ENCODE measurements at regions not wholly inside any gene's neighbourhood (a gene's known extent, or its start where the extent isn't known, plus 50 kb on each side); places are given as distances from the start of the nearest gene placed in this dataset.

- TF ChIP-seq, protein P1, sequence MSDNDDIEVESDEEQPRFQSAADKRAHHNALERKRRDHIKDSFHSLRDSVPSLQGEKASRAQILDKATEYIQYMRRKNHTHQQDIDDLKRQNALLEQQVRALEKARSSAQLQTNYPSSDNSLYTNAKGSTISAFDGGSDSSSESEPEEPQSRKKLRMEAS (IDR thresholded peaks at IDR 0.05), result no peak
- TF ChIP-seq, protein P2, sequence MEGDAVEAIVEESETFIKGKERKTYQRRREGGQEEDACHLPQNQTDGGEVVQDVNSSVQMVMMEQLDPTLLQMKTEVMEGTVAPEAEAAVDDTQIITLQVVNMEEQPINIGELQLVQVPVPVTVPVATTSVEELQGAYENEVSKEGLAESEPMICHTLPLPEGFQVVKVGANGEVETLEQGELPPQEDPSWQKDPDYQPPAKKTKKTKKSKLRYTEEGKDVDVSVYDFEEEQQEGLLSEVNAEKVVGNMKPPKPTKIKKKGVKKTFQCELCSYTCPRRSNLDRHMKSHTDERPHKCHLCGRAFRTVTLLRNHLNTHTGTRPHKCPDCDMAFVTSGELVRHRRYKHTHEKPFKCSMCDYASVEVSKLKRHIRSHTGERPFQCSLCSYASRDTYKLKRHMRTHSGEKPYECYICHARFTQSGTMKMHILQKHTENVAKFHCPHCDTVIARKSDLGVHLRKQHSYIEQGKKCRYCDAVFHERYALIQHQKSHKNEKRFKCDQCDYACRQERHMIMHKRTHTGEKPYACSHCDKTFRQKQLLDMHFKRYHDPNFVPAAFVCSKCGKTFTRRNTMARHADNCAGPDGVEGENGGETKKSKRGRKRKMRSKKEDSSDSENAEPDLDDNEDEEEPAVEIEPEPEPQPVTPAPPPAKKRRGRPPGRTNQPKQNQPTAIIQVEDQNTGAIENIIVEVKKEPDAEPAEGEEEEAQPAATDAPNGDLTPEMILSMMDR (IDR thresholded peaks at IDR 0.05), result no peak
- TF ChIP-seq EP300 (IDR thresholded peaks at IDR 0.05) (no peak), BHLHE40 (IDR thresholded peaks at IDR 0.05; ENCODE audit: low read depth, low read length) (no peak), RNF2 (IDR thresholded peaks at IDR 0.05; ENCODE audit: borderline replicate concordance, low read depth) (no peak), POLR2A (IDR thresholded peaks at IDR 0.05; ENCODE audit: low read length) (no peak), SMC3 (IDR thresholded peaks at IDR 0.05) (no peak), RAD21 (conservative IDR thresholded peaks at IDR 0.05 in 1 of 2, IDR thresholded peaks at IDR 0.05 in 1 of 2) (no peak), TP53 (CRISPR knock-in tag; IDR thresholded peaks at IDR 0.05) (no peak), CBX8 (IDR thresholded peaks at IDR 0.05) (no peak), ESRRA (IDR thresholded peaks at IDR 0.05; ENCODE audit: borderline replicate concordance, low read length) (no peak), HDAC2 (IDR thresholded peaks at IDR 0.05) (no peak)
Measured at GRCh38 chr10:31591569-31591968, 272.6 kb downstream of the ZEB1 start.
